Lower lobe of right lung (tissue), 2 donors: ENCODE measurements at regions not wholly inside any gene's neighbourhood (a gene's known extent, or its start where the extent isn't known, plus 50 kb on each side); places are given as distances from the start of the nearest gene placed in this dataset.

Experiments
- ATAC-seq, 2 donors: fragments of 200-7000 bp; cut with Tn5 transposase; one replicate each; pipeline ENCODE4 v1.9.1; 2020 to 2022; ENCODE audit warnings: mild to moderate bottlenecking in 2 of 2, moderate library complexity in 2 of 2
- DNase-seq: peaks from one replicate; pipeline ENCODE4 v3.0.0-alpha.2; 2020
- H3K27ac ChIP-seq: fragments of 200-600 bp; one replicate; pipeline ENCODE4 v1.8.0; 2022
- H3K27me3 ChIP-seq: fragments of 200-600 bp; one replicate; pipeline ENCODE4 v1.8.0; 2022; ENCODE audit warnings: low read depth
- H3K36me3 ChIP-seq: fragments of 200-600 bp; one replicate; pipeline ENCODE4 v1.8.0; 2022; ENCODE audit warnings: mild to moderate bottlenecking
- H3K4me1 ChIP-seq: fragments of 200-600 bp; one replicate; pipeline ENCODE4 v1.8.0; 2022
- H3K4me3 ChIP-seq: fragments of 200-600 bp; one replicate; pipeline ENCODE4 v1.8.0; 2022; ENCODE audit warnings: mild to moderate bottlenecking
- H3K9me3 ChIP-seq: fragments of 200-600 bp; one replicate; pipeline ENCODE4 v1.8.0; 2022
- intact Hi-C: fragments of 100-400 bp; cut with DNase I; formaldehyde crosslinking; loops from one replicate; pipeline ENCODE4 v1.11.0; 2022
- TF ChIP-seq, protein P1 (sequence below): fragments of 200-600 bp; IDR thresholded peaks from one replicate; pipeline ENCODE4 v1.8.0; 2022; ENCODE audit warnings: antibody characterized with exemption, mild to moderate bottlenecking
- donor health status: DM: no; HTN: yes; CAD: no; lungs with severe emphysema.

DNA sequence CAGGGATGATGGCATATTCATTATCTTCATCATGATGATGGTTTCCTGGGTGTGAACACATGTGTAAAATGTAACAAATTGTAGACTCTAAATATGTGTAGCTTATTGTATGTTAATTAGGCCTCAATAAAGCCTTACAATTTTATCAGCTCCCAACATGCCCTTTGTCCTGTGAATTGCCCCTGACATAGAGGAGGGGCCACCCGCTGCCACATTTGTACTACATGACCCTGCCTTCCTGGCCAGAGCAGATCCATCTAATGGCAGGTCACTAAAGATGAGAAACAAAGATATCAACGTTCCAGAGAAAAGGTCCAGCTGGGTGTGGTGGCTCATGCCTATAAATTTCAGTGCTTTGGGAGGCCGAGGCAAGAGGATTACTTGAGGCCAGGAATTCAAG lies 117.2 kb downstream of the CAAP1 start:
- DNase-seq (no peak), ATAC-seq (no peak)
- Histone ChIP-seq H3K27me3 (no peaks in the 10 kb centered on the region), H3K27ac (no peak overlapping the region), H3K9me3 (no peaks in the 10 kb centered on the region), H3K4me3 (no peak overlapping the region), H3K4me1 (no peaks in the 10 kb centered on the region), H3K36me3 (no peaks in the 10 kb centered on the region)
- TF ChIP-seq, protein P1, sequence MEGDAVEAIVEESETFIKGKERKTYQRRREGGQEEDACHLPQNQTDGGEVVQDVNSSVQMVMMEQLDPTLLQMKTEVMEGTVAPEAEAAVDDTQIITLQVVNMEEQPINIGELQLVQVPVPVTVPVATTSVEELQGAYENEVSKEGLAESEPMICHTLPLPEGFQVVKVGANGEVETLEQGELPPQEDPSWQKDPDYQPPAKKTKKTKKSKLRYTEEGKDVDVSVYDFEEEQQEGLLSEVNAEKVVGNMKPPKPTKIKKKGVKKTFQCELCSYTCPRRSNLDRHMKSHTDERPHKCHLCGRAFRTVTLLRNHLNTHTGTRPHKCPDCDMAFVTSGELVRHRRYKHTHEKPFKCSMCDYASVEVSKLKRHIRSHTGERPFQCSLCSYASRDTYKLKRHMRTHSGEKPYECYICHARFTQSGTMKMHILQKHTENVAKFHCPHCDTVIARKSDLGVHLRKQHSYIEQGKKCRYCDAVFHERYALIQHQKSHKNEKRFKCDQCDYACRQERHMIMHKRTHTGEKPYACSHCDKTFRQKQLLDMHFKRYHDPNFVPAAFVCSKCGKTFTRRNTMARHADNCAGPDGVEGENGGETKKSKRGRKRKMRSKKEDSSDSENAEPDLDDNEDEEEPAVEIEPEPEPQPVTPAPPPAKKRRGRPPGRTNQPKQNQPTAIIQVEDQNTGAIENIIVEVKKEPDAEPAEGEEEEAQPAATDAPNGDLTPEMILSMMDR = no peak
- intact Hi-C loops = no loop called here

DNA sequence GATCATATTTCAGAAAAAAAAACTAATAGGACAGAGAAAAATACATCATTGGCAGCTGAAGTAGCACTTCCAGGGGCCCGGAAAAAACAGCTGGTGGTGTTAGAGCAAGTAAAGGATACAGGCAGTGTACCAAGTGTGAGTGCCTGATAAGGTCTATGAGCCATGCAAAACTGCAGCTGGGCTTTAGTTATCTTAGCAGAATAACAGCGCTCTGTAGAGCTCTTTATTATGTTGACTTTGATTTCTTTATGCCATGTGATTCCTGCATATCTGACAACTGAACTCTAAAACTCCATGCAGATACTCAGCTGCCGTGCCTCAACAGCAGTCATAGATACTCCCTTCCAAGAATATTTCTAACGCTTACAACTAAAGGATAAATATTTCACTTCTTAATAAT lies 119.5 kb downstream of the CAAP1 start:
- no peak for DNase-seq
- Histone ChIP-seq H3K27me3 (no peaks in the 10 kb centered on the region), H3K36me3 (no peaks in the 10 kb centered on the region), H3K4me1 (no peaks in the 10 kb centered on the region), H3K9me3 (no peaks in the 10 kb centered on the region), H3K27ac (no peak overlapping the region), H3K4me3 (no peak overlapping the region)
- intact Hi-C loops = no loop called here
- TF ChIP-seq, protein P1 = no peak
- no peak for ATAC-seq

DNA sequence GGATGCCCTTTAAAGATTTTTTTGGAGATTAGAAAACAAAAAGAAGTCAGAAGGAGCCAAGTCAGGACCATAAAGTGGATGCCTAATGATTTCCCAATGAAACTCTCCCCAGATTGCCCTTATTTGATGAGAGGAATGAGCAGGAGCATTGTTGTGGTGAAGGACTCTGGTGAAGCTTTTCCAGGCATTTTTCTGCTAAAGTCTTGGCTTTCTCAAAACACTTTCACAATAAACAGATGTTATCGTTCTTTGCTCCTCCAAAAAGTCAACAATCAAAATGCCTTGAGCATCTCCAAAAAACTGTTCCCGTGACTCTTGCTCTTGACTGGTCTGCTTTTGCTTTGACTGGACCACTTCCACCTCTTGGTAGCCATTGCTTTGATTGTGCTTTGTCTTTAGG lies 121.8 kb downstream of the CAAP1 start:
- TF ChIP-seq, protein P1 = no peak
- no peaks in the 10 kb centered on the region for H3K4me1 ChIP-seq
- H3K27ac ChIP-seq = no peak overlapping the region
- no peaks in the 10 kb centered on the region for H3K36me3 ChIP-seq
- no peaks in the 10 kb centered on the region for H3K27me3 ChIP-seq
- intact Hi-C loops = no loop called here
- H3K4me3 ChIP-seq = no peak overlapping the region
- DNase-seq (no peak), ATAC-seq (no peak)
- no peaks in the 10 kb centered on the region for H3K9me3 ChIP-seq

DNA sequence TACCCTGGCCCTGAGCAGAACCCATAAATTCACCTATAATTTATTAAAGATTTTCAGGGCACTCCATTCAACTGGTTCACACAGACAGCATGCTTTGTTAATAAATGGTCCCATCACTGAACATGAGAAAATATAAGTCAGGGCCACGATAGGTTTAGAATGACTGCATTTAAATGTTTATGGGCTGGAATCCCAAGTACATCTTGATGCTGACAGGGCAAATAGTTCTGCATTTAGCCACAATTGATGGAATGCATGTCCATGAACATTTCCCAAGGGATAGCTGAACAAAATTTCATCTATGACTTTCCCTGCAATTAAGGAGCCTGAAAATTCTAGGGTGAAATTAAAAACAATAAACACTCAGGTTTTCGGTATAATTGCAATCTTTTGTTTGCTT lies 124.5 kb downstream of the CAAP1 start:
- H3K27me3 ChIP-seq = peaks cover 3% of the 10 kb centered on the region
- DNase-seq (no peak), ATAC-seq (no peak)
- H3K36me3 ChIP-seq = no peaks in the 10 kb centered on the region
- TF ChIP-seq, protein P1 = no peak
- intact Hi-C loops = no loop called here
- no peaks in the 10 kb centered on the region for H3K4me1 ChIP-seq
- H3K4me3 ChIP-seq = no peak overlapping the region
- H3K27ac ChIP-seq = no peak overlapping the region
- H3K9me3 ChIP-seq = no peaks in the 10 kb centered on the region

DNA sequence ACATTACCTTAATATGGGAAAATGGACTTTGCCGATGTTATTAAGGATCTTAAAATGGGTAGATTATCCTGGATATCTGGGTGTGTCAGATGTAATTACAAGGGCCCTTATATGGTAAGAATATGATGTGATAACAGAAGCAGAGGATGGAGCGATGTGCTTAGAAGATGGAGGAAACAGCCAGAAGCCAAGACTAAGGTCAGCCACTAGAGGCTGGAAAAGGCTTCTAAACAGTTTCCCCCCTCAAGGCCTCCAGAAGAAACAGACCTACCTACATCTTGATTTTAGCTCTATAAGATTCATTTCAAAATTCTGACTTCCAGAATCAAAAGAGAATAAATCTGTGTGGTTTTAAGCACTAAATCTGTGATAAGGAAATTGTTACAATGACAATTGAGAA lies 131.9 kb downstream of the CAAP1 start:
- no peak for ATAC-seq

More for the DNA sequence above, 131.9 kb downstream of the CAAP1 start:
- H3K36me3 ChIP-seq = no peaks in the 10 kb centered on the region
- H3K27me3 ChIP-seq = peaks cover 3% of the 10 kb centered on the region
- TF ChIP-seq, protein P1 = no peak
- DNase-seq = no peak
- H3K9me3 ChIP-seq = no peaks in the 10 kb centered on the region
- no peak overlapping the region for H3K27ac ChIP-seq
- no peaks in the 10 kb centered on the region for H3K4me1 ChIP-seq
- intact Hi-C loops = no loop called here
- no peak overlapping the region for H3K4me3 ChIP-seq
